Activated naive CD4-positive, alpha-beta T cell treated with anti-CD3 and anti-CD28 coated beads, Interleukin-2, amount 50 U/mL, for 16 hours (primary cell): ENCODE measurements at regions not wholly inside any gene's neighbourhood (a gene's known extent, or its start where the extent isn't known, plus 50 kb on each side); places are given as distances from the start of the nearest gene placed in this dataset.
"Not testable (repeated sequence)": the region's sequence is repeated elsewhere in the genome, so short reads cannot be mapped to it uniquely, and the experiment has no call there.

Source experiments
- DNase-seq: peaks from one replicate; pipeline ENCODE4 v3.0.0-alpha.2; 2020

DNA sequence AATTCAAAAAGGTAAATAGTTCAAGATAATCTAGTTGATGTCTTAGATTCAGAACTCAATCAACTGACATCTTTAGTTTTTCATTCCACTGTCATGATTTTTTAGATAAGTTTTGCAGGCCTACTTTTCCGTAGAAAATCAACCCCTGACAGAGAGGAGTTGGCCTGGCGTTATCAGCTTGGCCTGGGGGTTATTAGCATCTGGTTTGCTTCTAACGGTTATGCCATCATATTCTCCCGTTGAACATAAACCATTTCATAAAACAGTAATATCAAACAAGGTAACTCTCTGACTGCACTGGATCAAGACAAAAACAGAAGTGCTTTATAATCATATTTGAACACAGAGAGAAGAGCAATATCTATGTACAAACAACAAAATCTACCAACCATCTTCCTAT is 130.8 kb upstream of the PCDH20 start:
- no peak for DNase-seq

- DNase-seq: no peak
These were observed 120.8 kb upstream of the PCDH20 start for GRCh38 chr13:61536433-61536832.

GRCh38 chr13:61531383-61532065 is 115.9 kb upstream of the PCDH20 start:
- DNase-seq: no peak

GRCh38 chr13:61519214-61519613 is 103.6 kb upstream of the PCDH20 start:
- not testable (repeated sequence) for DNase-seq

- no peak for DNase-seq
These were observed 93.3 kb upstream of the PCDH20 start for GRCh38 chr13:61508936-61509335.

DNA sequence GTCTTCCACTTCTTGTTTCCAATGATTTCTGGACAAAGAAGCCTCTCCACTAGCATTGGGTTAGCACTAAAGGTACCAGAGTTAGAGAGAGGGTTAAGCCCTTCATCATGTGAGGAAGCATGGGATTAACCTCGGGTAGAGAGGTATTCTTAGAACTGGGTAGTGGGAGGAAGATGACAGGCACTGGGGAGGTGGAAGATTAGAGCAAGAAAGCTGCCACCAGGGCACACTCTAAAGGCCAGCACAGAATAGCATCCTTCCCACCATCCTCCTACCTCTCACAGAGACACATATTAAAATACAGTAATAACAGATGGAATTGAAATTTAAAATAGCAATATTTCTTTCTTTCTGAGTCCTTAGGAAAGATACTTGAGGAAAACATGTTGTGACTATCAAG is 84.5 kb upstream of the PCDH20 start:
- no peak for DNase-seq

- DNase-seq: no peak
These were observed 80.0 kb upstream of the PCDH20 start for GRCh38 chr13:61495648-61496047.

DNA sequence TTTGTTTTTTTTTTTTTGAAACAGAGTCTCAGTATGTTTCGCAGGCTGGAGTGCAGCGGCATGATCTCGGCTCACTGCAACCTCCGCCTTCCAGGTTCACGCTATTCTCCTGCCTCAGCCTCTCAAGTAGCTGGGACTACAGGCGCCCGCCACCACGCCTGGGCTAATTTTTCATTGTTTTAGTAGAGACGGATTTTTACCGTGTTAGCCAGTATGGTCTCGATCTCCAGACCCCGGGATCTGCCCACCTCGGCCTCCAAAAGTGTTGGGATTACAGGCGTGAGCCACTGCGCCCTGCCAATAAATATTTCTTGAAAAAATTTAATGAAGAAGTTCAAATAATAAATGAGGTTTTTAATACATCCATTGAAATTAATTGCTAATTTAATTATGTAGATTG is 77.9 kb upstream of the PCDH20 start:
- not testable (repeated sequence) for DNase-seq

DNA sequence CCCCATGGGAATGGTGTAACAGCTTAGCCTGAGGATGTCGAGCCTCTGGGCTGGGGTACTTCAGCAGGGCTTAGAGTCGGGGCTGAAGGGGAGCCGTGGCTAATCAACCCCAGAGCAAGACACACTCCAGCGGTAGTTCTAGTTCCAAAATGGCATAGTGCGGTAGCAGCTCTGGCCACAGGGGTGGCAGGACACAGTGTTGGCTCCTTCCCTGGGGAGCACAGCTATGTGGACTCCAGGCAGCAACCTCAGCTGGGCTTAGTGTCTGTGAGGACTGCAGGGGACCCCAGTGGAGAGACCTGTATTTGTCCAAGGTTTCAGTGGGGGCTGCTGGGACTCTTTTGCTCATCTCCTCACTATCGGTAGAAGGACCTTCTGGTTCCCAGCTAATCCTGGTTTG is 70.8 kb upstream of the PCDH20 start:
- no peak for DNase-seq

- no peak for DNase-seq
These were observed 69.6 kb upstream of the PCDH20 start for GRCh38 chr13:61485128-61485765.

DNA sequence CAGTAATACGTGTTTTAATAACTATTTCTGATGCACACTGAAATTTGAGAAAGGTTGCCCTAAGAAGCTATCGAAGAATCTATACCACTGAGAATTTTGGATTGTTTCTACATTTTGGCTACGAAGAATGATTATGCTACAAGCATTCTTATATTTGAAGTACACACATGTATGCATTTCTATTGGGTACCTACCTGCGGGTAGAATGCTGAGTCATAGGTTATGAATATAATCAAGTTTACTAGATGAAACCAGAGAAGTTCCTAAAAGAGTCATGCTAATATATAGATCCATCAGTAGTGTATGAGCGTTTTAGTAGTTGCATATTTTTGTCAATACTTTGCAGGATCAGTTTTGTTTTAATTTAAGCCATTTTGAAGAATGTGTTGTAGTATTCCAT is 62.0 kb upstream of the PCDH20 start:
- no peak for DNase-seq

DNA sequence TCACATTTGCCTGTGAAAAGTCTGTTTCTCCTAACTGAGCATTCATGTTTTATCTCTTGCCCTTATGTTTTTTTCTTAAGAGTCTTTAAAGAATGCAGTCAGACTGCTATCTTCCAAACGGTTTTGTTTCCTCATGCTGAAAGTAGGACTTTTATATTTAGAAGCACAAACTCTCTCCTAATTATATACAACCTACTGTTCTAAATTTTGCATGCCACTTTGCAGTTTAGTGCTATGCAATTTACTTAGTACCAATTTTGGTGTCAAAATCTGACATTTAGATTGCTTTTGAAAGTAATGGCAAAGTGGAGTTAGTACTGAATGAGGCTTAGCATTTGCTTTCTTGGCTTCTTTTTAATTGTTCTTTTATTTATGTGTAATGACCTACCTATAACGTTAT is 55.1 kb upstream of the PCDH20 start:
- DNase-seq: no peak

GRCh38 chr13:61466280-61466679 is 50.6 kb upstream of the PCDH20 start:
- DNase-seq: no peak
